HUDEP-2 (cell line): ENCODE measurements at regions not wholly inside any gene's neighbourhood (a gene's known extent, or its start where the extent isn't known, plus 50 kb on each side); places are given as distances from the start of the nearest gene placed in this dataset.

ENCODE experiments used
- DNase-seq, 76 experiments: peaks; one replicate each; lab custom pipeline; 2025; ENCODE audit not compliant: unreplicated experiment in 76 of 76; lab: John Stamatoyannopoulos, UW

DNA sequence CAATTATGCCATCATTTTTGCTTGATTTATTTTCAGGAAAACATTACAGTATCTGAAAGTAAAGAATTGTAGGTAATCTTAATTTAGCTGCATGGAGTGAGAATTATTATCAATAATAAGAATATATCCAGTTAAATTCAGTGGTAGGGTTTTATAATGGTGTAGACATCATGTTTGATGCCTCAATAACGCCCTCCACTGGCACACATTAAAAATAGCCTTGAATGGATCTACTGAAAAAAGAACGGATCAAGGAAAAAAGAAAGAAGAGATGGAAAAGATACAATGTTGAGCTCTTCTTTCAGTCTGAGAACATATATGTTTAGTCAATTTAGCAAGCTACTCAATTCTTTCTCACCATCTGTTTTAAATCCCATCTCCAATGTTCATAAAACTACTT, 319.2 kb downstream of the CDC14C start:
- no peak for DNase-seq

DNA sequence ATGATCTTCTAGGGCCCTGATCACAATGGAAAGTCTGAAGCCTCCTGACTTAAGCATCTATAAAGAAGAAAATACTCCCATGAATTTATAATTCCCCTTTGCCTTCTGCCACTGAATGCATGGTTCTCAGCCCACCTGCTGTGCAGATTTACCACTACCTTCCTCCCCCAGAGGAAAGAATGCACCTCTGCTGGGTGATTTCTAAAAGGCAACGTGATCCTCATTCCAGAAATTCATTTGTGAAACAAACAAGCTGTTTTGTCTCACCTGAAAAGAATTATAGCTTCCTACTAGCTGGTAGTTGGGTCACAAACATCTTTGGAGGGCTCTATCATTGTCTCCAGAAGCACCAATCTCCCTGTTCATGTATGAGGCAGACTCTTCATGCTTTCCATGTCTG, 320.2 kb downstream of the CDC14C start:
- no peak for DNase-seq

DNA sequence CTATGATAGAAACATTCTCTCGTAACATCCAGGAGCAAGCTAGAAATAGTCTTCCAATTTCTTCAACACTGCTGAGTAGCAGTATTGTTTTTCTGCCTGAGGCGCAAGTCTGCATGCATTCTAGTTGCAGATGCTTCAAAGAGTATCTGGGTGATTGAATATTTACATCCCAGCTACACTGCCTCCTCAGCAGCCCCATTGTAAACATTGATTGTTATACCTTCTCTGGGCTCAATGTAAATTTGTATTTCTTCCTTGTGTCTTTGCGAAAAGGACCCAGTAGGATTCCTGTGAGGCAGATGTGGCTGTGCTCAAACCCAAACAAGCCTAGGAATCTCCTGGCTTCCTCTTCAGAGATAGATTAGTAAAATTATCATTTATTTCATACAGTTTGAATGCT, 320.7 kb downstream of the CDC14C start:
- DNase-seq, result no peak

DNA sequence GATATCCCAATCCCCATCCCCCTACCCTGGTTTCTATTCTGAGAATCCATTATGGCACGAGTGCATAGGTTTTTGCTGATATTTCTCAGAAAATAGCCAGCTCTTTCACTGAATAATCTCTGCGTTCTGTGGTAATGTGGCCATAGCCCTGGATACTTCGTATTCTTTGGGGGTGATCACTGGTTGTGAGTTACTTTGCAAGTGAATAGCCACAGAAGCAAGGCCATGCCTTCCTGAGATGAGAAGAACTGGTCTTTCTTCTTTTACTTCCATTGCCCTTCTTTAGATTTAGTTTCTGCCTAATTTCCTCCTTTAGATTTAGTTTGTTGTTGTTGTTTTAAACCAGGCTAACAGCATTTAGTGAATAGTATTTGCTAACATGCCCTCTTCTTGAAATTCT, 323.4 kb downstream of the CDC14C start:
- DNase-seq, result no peak

DNA sequence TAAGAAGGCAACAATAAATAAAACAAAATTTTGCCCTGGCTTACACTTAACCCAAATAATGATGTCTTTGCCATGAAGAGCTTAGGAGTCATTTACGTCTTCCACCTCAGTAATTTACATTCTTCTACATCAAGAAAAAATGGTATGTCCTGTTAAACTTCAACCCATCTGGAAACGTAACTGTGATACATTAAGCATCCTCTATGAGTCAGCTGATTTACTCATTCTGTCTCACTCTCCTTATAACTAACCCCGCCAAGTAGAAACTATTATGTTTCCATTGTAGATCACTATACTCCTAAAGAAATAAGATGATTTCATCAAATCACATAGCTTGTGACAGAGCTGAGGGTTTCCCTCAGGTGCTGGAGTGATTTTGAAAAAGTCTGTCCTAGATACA, 330.7 kb downstream of the CDC14C start:
- DNase-seq, result no peak

DNA sequence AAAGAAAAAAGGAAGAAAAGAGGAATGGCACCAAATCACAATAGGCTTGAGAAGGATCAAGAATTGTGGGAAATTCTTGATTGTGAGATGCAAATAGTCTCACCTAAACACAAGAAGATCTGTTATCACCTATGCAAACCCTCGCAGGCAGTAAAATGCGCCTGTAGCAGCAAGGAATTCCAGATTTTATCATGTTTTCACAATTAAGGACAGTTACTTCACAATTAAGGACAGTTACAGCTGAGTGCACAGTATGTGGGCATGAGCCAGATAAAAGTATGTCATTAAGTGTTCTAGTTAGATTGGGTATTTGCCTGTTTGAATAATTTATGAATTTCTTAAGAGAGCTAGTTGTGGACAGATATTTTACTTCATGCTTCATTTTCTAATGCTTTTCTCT, 336.2 kb downstream of the CDC14C start:
- no peak for DNase-seq

DNA sequence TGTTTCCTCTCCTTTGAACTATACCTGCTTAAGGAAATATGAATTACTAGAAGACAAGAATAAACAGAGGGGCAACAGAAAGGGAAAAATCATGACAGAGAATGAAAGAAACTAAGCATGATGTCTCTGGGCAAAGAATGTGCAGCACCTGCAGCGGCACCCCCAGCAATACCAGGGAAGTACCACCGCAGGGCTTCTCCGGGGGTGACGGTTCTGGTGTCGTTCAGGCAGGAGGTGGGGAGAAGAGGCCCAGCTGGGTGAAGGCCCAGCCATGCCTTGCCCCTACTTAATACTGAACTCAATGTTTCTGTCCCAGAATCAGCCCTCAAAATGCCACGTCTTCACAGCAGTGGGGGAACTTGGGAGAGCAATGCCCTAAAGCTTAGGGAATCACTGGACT, 337.6 kb downstream of the CDC14C start:
- no peak for DNase-seq

DNA sequence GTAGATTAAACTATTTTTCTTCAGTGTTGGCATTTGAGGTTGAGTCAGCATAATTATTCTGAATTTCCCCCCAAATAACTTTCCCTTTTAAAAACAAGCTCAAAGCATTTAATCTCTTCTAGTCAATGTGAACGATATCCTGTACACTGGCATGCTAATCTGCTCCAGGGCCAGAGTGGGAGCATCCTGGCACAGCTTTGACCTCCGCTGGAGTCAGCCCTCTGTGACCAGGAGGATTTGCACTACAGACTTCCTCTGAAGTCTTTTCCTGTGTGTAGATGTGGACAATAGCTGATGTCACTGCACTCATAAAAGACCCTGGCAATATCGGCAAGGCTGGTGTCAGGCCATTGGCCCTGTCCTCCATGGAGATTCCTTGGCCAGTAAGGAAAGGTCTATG, 340.2 kb downstream of the CDC14C start:
- DNase-seq, result no peak

DNA sequence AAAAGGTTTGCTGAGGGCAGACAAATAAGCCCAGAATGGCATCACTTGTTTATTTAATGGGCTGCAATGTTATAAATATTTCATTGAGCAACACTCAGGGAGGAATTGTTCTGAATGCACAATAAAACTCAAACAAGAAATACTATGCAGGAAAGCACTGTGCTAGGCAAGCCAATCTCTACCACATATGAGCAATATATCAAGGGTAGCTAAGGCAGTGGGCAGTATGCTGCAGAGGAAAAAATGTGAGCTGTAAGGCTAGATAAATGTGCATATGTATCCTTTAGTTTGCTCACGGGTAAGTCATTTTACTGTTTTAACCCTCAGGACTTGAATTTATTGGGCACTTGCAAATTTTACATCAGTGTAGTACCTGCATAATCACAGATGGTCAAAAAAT, 349.6 kb downstream of the CDC14C start:
- DNase-seq, result no peak

DNA sequence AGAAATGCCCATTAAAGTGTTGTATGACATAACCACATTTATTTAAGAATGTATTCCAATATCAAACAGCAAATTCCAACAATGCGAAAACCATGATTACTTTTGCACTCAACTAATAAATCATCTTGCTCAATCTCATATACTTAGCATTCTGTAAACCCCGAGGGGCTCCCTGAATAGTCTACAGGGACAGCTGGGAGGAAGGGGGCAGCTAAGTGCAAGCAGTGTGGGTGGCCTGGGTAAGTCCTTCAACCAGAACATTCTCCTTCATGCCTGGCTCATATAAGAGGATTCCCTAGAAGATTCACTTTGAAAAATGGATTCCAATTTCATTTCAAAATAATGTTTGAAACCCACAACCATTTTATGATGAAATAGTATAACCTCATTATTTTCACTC, 355.5 kb downstream of the CDC14C start:
- DNase-seq, result no peak

DNA sequence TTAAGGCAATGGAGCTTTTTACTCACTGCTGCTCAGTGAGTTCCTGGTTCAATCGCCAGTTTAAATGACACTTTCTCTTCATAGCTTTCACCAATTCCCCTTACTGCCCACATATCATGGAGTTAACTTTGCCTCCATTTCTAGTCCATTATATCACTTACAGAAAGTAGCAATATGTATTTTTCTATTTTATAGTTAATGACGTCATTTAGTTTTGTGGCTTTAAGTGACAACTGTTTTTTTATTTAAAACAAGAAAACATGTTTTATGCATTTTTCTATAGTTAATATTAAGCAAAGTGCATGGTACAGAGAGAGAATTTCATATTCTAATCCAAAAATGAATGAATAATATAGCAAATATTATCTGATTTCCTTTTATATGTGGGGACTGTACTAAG, 363.3 kb downstream of the CDC14C start:
- no peak for DNase-seq

DNA sequence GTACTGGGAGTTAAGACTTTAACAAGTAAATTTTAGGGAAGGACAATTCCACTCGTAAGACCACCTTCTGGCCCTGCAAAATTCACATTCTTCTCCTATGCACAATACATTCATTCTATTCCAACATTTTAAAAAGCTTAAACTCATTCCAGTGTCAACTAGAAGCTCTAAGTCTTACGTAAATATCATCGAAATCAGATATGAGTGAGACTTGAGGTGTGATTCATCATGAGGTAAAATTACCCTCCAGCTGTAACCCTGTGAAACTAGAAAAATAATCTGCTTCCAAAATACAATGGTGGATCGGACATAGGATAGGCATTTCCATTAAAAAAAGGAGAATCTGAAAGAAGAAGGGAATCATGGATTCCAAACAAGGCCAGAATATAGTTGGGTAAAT, 370.3 kb downstream of the CDC14C start:
- DNase-seq, result no peak

DNA sequence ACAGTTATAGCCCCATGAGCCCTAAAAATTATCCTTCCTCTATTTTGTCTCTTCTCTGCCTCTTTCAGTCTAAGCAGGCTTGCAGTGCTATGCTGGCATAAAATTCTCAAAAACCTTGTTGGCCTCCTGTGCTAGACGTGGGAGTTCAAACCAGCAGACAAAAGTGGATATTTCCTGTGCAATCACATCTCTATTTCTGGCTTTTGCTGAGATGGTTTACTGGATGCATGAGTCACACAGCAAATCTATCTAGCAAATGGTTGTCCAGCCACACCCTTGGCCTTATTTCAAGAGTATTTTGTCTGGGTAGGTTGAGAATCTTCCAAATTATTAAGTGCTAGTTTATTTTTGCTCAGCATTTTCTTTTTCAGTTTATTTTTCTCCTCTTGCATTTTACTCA, 370.8 kb downstream of the CDC14C start:
- DNase-seq, result peak in 1 of 76 experiments; percentile 4

DNA sequence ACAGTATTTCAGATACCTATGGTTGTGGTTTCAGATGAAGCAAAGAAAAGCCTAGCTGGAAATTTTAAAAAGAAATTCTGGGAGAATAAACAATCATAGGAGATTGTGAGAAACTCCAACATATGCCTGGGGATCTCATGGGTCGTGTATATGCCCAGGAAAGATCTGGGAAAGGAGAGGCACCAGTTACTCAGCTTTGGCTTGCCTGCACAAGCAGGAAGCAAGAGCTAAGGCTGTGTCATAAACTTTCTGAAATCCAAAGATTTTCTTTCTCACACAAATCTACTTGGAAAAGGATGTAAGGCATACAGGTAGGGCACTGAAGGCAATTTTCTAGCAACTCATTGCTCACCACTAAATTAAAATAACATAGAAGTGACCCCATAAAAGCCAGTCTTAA, 373.6 kb downstream of the CDC14C start:
- DNase-seq, result no peak

DNA sequence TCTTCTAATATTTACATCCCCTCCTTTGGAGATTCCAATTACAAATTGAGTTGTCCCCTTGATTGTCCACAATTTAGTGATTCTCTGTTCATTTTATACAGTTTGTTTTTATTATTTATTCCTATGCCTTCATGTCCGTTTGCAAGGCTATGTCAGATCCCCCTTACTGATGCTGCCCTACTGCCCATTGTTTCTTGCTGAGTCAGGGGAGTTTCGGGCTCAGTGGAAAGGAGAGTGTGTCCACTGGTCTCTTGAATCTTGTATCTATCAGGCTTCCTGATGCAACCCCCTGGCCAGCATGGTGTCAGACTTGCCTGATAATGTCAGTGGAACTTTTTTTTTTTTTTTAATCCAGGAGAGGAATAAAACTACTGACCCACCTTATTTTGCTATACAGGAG, 384.4 kb downstream of the CDC14C start:
- DNase-seq, result no peak

DNA sequence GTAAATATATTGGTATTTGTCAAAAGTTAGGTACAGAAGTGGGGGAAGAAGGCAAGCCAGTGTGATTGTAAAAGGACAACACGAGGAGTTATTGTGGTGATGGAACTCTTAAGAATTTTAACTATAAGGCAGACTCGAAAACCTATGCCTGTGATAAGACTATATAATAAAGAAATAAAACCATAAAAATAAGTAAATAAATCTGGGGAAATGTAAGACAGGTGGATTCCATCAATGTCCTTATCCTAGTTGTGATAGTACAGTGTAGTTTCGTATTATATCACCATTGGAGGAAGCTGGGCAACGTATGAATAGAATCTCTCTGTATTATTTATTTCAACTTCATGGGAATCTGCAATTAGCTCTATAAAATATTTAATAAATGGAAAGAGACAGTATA, 395.7 kb downstream of the CDC14C start:
- no peak for DNase-seq

DNA sequence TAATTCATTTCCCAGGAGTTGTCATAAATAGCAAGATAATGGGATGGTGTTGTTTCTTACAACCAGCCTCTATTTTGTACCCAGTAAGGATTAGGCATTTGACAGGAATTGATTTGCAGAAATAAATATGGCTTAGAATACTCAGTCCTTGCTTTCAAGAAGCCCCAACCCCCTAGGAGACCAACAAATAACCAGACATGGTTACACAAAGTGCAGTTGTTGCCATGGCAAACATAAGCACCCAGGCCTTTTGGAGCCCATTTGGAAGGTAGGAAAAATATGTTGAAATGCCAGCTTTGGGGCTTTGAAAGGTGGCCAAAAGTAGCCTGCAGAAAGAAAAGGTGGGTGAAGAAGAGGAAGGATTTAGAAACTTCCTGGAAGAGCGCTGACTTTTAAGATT, 397.5 kb downstream of the CDC14C start:
- no peak for DNase-seq

DNA sequence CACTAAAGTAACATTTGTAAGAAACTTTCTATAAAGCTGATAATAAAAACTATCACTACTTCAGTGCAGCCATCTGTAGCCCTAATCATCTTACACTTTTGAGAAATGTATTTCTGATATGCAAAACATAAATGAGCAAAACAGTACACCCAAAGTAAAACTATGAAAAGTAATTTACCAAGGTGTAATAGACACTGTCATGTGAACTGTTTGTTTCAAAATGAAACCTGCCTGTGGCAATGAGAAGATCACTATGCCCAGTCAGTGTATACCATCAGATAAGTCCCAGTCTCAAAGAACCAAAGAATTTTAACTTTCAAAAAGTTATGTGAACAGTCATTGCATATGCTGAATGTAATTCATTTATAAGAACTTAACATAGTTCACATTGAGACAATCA, 398.1 kb downstream of the CDC14C start:
- DNase-seq, result no peak

DNA sequence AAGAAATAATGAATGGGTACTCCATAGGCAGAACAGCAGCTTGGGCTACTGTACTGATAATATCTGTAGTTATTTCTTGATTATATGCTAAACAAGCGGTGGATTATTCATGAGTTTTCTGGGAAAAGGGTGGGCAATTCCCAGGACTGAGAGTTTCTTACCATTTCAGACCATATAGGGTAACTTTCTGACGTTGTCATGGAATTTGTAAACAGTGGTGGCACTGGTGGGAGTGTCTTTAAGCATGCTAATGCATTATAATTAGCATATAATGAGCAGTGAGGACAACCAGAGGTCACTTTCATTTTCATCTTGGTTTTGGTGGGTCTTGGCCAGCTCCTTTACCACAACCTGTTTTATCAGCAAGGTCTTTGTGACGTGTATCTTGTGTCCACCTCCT, 399.7 kb downstream of the CDC14C start:
- no peak for DNase-seq

DNA sequence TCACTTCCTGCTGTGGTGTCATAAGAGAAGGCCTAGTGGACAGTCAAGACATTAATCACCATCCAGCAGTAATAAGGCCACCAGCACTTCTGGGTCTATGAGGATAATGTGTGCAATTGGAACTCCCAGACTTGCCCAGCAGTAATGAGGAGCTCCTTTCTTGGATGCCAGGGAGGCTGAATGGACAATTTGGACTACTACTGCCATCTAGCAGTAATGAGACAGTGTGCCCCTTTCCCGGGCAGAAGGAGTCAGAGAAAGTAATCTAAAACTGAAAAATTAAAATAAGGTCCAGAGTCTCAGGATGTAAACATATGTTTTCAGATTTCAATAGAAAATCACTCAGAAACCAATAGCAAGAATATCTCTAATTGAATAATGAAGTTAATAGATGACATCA, 400.4 kb downstream of the CDC14C start:
- no peak for DNase-seq

DNA sequence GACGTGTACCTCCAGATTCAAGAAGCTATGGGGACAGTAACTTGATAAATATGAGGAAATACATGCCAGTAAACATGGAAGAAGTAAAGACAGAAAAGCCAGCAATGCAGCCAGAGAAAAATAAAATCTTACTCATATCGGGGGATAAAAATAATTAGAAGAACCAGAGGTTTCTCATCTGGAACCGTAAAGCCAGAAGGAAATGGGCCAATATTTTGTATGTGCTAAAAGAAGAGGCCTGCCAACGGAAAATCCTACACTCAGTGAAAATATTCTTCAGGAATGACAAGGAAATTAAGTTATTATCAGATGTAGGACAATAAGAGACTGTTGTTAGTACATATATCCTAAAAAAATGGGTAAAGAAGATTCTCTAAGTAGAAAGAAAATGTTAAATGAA, 401.2 kb downstream of the CDC14C start:
- no peak for DNase-seq

DNA sequence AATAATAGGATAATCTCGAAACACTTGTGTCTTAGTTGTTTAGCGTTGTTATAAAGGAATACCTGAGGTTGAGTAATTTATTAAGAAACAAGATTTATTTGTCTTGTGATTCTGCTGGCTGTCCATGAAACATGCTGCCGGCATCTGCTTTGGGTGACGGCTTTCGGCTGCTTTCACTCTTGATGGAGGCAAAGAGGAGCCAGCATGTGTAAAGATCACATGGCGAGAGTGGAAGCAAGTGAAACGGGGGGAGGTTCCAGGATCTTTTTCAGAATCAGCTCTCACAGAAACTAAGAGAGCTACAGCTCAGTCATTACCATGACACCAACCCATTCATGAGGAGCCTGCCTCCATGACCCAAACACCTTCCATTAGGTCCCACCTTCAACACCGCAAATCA, 402.8 kb downstream of the CDC14C start:
- no peak for DNase-seq

DNA sequence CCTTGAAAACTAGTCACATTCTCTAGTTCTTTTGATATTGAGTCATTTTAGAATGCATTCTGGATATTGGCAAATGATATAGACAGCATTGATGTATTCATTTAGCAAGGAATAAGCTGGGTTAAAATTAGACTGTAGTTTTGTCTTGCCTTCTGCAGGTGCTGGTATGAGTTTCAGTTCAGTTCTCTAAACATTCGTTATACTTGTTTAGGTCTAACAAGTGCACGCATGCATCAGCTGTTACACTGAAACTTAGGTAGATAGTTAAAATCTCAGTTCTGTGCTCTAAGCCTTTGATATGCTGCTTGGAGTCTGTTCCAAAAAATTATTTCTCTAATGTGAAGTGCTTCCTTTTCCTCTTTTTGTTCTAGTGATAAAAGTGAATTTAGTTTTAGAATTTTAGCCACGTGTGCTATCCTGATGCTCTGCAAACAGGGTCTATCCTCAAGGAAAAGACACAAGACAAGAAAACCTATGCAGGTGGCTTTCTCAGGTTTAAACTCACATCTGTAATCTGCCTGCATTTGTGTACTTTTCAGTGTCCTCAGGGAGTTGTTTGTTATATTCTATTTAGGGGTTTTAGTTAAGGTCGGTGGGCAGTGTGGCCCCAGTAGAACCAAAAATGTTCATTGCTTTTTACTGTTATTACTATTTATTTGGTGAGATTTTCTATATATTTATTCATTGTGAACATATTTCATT, 409.0 kb downstream of the CDC14C start:
- DNase-seq, result peak in 1 of 76 experiments; percentile 0
